Fibroblast of skin of right quadriceps (primary cell): ENCODE measurements at regions not wholly inside any gene's neighbourhood (a gene's known extent, or its start where the extent isn't known, plus 50 kb on each side); places are given as distances from the start of the nearest gene placed in this dataset.
"Not testable (repeated sequence)": the region's sequence is repeated elsewhere in the genome, so short reads cannot be mapped to it uniquely, and the experiment has no call there.

Source experiments
- DNase-seq: peaks from one replicate; pipeline ENCODE4 v3.0.0-alpha.2; 2013

DNA sequence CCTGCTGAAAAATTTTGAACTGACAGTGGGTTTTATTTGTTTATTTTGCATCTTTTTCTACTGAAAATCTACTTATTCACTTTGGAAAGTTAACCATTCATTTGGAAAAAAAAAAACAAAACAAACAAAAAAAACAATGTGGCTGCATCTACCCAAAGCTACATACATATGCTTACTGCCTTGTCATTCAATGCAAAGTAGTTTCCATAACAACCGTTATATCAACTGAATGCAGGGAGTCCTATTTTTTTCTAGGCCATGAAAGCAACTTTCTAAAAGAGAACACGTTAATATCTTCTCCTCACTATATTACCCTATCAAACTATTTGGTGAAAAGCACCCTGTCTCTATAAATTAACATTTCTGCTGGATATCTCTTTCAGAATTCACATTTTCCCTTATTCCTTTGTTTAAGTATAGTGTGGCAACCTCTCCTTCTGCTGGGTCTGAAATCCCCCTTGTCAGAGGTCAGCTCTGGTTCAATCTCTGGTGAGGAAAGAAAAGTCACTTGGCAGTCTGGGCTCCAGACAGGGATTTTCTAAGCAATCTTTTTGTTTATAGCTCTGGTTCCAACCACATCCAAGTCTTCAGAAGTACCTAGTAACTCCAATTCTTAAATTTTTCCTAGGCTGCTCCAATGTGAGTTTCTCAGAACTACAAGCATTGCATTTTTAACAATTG, 528.4 kb upstream of the TOM1L1 start:
- DNase-seq = no peak

DNA sequence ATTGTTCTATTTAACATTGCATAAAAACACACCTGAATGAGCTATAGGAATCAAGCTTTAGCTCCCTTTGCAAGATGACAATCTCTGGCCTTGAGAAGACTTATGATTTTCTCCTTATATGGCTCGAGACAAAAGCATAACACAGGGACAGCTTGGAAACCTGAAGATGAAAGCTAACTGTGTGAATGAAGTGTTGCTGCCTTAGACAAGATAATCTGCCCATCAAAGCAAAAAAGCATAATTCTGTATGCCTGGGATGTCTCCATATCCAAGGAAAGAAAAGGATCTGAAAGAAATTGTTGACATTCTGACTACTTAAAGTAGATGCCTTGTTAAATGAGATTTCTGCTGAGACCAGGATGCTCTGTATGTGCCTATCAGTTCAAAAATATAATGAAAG, 526.7 kb upstream of the TOM1L1 start:
- DNase-seq = no peak

DNA sequence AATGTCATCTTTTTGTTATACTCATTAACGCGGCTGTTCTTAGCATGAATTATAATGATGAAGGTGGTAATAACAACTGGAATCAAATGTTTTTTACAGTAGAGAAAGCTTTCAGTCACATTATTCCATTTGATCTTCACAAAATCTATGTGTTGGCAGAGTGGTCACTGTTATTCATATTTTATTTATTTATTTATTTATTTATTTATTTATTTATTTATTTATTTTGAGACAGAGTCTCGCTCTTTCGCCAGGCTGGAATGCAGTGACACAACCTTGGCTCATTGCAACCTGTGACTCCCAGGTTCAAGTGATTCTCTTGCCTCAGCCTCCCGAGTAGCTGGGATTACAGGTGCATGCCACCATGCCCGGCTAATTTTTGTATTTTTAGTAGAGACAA, 524.2 kb upstream of the TOM1L1 start:
- DNase-seq = not testable (repeated sequence)

DNA sequence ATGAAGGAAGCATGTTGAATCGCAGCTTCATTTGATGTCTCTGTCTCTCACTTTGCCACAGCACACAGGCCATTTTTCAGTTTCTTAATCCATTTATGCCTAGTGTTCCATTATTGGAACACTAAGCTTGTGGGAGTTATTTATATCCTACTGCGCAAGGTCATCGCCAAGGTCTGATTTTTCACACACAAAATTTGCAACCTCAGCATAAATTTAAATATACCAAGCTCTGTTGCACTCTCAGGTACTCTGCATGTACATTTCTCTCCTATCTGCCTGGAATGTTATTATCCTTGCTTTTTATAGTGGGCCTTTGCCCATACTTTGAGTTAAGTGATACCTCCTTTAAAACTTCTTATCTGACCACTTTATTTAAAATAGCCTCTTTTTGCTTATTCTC, 519.2 kb upstream of the TOM1L1 start:
- no peak for DNase-seq

DNA sequence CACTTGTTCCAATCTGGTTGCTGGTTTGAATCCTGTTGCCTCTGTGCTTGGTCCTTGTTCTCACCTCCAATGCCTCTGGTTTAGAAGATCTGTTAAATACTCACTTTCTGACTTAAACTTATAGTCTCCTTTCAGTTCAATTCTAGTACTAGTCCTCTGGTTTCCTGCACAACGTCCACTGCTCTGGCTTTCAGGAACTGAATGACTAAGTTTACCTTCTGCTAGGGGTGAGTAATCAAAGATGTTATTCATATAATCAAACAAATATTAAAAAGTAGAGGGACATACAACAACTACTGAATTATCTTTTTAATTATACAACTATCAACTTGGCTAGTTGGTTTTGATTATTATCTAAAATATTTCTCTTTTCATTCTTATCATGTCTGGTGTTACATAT, 496.4 kb upstream of the TOM1L1 start:
- DNase-seq = no peak

DNA sequence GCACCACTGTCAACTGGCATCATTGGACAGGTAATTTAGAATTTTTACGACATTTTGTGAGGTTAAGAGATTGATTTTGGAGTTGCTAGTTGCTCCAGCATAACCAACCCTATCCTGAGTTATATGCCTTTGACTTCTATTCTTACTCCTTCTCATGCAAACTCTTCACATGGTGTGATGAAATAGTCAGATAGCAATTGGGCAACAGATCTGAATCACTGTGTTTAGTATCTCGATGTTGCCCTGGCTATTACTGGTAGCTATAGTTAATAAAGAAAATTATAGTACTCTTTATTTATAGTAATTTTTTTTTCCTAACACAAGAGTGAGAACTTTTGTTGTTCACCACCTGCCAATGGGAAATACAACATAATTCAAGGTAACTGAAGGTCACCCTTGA, 494.8 kb upstream of the TOM1L1 start:
- DNase-seq = no peak

DNA sequence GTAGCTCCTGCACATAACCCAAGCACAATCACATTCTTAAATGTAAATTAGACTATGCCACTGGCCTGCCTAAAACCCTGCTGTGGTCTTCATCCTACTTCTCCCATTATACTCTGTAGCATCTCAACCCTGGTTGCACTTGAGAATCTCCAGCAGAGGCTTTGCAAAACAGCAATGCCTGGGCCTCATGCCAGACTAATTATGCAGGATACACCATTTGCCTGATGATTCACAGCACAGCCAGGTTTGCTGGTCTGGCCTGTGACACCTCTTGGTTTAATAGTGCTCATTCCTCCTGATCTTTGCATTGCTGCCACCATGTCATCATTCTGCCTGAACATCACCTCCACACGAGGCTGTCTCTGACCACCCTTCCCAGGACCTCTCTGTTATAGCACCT, 491.9 kb upstream of the TOM1L1 start:
- no peak for DNase-seq

DNA sequence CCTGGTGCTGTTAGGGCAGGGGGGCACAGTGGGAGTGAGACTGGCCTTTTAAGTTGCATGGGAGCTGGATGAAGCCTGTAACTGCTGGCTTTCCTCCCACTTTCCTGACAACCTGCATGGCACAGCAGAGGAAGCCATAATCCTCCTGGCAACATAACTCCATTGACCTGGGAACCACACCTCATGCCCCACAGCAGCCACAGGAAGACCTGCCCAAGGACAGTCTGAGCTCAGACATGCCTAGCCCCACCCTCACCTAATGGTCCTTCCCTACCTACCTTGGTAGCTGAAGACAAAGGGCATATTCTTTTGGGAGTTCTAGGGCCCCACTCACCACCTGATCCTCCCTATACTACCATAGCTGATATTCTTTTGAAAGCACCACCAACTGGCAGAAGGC, 482.2 kb upstream of the TOM1L1 start:
- no peak for DNase-seq

DNA sequence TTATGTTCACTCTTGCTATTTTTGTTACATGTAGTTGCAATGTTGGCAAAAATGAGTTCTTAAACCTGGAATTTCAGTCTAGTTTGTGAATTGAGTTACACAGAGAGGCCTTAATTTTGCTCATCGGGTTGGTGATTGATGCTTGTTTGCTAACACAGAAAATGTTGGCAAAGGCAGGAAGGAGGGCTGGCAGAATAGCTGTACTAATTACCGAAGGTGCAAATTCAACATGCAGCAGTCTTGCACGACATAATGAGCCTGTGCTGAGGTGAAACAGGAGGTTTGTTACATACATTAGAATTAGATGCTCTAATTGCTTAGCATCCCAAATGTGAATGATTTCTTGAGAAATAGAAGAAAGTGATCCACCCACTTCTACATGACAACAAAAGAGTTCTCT, 475.0 kb upstream of the TOM1L1 start:
- no peak for DNase-seq

DNA sequence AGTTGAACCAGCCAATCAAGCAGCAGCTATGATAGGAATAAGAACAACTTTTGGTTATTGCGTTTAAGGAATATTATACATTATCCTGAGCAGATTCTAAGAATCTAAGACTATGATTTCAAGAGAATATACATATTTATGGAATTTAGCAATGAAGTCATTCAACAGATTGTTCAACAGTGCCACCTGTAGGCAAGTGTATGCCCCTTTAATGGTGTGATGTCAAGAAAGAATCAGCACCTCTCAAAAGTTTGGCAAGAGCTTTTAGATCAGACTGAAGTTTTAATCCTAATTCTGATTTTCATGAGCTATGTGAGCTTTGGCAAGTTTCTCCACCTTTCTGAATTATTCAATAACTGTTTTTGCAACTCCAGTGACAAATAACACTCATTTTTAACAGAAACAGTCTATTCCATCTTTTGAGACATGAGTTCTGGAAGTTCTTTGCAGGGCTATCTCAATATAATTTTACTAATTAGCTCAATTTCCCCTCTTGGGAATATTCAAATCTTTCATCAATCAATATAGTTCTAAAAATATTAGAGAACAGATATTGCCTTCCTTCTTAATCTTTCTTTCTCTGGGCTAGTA, 474.3 kb upstream of the TOM1L1 start:
- peak; percentile 2 for DNase-seq

DNA sequence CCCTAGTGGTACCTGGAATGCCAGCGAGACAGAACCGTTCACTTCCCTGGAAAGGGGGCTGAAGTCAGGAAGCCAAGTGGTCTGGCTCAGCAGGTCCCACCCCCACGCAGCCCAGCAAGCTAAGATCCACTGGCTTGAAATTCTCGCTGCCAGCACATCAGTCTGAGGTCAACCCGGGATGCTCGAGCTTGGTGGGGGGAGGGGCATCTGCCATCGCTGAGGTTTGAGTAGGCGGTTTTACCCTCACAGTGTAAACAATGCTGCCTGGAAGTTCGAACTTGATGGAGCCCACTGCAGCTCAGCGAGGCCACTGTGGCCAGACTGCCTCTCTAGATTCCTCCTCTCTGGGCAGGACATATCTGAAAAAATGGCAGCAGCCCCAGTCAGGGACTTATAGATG, 464.7 kb upstream of the TOM1L1 start:
- no peak for DNase-seq

DNA sequence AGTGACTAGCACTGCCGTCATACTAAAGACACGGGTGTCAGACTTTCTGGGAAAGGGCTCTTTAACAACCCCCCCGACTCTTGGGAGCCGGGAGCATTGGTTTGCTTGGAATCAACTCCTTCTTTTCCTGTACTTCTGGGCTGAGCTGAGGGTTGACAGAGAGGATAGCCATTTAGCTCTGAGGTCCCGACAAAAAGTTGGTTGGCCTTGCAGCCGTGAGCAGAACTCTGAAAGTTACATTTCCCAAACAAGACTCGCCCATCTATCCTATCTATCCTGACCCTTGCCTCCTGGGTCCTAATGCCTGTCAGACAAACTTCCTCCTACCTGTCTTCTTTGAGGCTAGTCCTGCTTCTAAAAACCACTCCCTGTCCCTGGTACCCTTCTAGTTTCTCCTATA, 460.8 kb upstream of the TOM1L1 start:
- no peak for DNase-seq

DNA sequence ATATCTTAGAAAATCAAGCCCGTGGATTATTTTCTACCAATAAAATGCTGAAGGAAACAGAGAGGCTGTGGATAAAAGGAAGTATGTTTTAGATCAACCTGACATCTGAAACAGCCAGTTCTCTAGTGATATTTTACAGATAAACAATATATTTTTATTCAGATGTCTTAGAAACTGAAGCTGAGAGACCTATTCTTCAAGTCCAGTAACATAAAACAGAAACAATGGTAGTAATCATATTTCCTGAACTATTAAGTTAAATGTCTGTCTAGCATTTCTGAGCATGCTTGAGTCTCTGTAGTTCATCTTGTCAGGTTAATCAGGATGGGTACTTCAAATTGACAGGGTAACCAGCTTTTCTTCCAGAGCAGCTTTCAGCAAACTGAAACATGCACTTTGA, 449.6 kb upstream of the TOM1L1 start:
- no peak for DNase-seq

DNA sequence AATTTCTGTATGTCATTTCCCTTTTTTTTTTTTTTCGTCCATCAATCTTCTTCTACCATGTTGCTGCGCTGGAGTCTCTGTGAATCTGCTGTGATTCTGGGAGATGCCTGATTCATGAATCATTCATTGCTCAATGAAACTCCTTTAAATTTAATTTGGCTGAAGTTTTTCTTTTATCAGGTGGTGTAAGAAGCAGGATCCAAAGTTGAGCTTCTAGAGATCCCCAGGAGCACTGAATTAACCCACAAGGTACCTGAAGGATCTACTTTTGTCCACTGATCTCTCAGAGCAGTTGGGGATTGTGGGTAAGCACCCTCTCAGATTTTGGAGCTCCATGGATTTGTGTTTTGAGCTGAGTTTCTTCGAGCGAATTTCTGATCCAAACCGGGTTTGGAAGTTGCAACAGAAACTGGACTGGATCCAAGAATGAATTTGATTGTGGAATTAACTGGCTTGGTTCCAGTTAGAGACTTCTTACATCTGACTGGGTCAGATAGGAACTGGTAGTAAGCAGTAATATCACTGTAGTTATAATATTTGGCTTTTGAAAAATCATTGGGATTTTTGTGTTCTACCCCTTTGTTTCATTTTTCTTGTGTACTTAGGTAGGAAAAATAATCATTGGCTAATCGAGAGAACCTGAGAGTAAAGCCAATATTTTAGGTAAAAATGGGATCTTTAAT, 447.8 kb upstream of the TOM1L1 start:
- DNase-seq = no peak

DNA sequence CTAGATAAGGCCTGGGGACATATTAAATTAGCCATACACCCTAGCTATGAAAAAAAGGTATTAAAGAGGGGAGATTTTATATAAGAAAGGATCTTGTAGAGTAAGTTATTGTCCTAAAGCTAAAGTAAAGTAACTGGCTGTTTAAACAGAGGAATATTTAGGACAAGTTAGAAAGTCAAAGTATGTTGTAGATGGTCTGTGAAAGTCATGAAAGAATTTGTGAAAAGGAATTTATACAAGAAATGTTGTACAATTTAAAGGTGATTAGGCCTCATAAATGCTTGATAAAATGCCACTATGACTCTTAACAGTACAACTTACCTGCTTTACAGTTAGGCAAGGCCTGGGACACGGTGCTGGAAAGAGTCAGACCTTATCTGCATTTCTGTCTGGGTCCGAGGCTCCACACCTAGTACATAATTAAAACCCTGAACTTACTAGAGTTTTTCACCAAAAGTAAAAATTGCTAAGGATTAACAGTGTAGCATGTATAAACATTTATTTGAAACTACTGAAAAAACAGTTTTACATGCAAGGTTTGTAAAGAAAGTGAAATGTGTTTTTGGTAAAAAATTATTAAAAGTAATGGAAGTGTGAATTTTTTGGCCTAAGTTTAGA, 445.3 kb upstream of the TOM1L1 start:
- DNase-seq = no peak

DNA sequence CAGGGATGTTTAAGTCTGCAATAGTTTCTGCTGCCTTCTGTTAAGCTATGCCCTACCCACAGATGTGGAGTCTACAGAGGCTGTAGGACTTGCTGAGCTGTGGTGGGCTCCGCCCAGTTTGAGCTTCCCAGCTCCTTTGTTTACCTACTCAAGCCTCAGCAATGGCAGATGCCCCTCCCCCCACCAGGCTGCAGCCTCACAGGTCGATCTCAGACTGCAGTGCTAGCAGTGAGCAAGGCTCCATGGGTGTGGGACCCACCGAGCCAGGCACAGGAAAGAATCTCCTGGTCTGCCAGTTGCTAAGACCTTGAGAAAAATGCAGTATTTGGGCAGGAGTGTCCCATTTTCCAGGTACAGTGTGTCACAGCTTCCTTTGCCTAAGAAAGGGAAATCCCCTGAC, 435.2 kb upstream of the TOM1L1 start:
- DNase-seq = not testable (repeated sequence)

DNA sequence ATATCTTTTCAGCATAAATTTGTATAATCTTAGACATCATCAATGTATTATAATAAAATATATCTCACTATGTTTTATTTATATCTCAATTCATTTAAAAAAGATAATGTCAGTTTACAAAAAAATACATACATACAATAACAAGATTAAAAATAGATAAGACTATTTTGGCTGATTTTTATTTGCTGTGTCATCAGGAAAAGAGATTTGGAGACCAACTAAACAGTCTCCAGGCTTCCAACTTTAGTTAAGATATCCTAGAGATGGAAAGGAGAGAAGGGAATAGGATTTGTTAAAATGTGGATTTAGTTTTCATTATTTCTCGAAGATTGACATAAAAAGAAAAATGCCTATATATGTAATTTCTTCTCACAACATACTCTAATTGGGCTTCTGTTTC, 433.8 kb upstream of the TOM1L1 start:
- DNase-seq = no peak

DNA sequence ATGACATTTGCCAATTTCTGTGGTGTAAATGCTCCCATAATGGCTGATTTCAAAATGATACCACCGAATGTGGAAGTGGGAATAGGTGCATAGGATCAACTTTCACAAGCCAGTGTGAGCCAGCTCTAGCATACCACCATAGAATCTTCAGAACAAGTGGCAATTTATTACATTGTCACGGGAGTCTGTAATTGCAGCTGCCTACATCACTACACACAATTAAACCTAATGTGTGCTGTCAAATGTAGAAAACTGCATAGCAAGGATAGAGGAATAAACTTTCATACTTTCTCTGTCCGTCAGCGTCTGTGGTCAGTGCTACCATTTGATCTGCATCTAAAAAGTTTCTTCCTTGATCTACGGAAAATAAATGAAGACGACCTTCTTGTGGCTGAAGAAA, 417.8 kb upstream of the TOM1L1 start:
- no peak for DNase-seq

DNA sequence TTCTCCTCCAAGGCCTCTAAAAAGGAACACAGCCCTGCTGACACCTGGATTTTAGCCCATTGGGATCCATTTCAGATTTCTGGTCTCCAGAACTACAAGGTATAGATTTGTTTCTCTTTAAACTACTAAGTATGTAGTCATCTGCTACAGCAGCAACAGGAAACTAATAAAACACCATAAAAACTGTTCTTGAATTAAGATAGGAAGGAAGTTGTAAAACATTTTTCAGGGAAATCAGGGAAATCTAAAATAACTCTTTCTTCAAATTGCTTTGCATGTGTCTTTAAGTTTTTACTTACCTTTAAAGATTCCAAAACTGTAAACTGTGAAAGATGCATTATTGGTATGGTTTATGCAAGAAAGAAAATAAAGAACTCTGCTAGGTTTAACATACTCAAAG, 407.0 kb upstream of the TOM1L1 start:
- DNase-seq = no peak

DNA sequence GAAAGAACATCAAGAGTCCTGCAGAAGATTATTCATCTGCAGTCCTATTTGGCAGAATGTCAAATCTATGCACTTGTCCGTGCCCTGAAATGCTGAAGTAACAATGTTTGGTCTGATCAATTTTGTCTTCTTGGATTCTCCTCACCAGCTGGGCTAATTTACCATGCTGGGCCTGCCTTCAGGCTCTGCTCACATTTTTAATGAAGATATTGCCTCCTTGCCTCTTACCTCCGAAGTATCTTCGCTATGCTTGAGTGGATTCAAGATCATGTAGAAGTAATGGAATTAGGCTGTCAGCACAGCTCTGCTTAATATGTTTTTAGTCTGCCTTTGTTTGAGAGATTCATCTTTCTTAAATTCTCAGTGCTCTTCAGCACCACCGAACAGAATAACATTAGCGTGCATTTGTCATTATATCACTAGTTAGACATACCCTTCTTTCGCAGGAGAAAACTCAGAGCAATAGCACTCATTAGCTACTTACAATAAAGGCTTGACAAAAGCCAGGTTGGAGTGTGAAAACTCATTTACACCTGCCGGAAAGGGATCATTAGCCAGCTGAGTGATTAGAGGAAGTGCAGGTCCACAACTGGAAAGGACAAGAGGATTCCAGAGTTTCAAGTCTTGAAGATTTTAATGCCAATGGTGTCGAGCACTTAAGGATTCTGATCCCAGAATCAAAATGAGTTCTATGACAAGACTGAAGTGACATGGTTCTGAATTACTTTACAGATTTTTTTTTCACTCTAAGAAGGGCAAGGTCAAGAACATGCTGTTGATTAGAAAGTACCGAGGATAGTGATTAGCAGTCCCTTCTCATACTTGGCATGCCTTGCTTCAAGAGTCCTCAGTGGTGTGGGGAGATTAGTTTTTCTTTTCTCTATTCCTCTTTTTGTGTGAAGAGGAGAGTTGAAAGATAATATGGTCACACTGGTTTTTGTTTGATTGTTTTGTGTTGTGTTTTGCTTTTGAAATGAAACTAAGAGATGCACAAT, 405.6 kb upstream of the TOM1L1 start:
- no peak for DNase-seq

DNA sequence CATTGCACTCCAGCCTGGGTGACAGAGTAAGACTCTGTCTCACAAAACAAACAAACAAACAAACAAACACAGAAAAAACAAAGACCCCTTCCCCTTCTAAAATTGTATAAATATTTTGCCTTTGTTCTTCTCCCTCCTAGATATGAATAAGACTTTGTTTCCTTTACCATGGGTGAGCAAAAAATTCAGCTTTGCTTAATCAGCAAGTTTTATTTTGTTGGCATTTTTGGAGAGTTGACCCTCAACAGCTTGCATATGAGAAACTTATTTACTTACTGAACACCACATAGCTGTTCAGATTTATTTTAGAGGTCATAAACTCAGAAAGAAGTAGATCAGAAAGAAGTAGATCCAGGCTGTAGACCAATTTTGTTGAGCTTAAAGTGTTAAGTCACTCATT, 395.2 kb upstream of the TOM1L1 start:
- DNase-seq = no peak

DNA sequence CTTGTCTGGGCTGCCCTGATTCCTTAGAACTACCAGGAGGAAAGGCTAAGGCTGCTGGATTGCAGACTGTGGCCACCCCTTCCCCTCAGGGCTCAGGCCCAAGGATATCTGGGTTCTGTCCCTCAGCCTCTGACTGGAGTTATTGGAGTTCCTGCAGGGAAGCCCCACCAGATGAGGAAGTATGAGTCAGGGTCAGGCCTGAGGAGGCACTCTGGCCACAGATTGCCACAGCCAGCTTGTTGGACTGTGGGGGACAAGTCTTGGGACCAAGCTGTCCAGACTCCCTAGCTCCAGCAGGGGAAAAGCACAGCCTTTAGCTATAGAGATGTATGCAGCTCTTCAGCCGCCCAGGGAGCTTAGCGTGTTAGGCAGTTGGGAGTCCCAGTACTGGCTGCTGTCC, 381.9 kb upstream of the TOM1L1 start:
- no peak for DNase-seq

DNA sequence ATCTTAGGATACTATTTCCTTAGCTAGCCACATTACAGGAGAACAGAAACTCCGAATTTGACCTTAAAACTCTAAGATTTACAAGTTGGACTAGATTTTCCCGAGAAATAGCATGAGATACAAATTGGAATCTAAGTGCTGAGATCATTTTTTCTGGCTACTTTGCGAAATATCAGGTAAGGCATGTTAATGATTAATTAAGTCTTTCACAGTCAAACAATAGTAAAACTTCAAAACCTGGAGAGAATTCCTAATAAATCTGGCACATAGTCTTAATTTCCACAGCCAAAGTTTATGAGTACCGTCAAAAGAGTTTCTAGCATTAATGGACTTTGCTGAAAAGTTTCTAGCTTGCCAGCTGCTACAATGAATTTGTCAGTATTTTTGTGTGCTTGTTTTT, 379.5 kb upstream of the TOM1L1 start:
- DNase-seq = no peak
